ENCODE measurements at regions not wholly inside any gene's neighbourhood (a gene's known extent, or its start where the extent isn't known, plus 50 kb on each side); places are given as distances from the start of the nearest gene placed in this dataset.

DNA sequence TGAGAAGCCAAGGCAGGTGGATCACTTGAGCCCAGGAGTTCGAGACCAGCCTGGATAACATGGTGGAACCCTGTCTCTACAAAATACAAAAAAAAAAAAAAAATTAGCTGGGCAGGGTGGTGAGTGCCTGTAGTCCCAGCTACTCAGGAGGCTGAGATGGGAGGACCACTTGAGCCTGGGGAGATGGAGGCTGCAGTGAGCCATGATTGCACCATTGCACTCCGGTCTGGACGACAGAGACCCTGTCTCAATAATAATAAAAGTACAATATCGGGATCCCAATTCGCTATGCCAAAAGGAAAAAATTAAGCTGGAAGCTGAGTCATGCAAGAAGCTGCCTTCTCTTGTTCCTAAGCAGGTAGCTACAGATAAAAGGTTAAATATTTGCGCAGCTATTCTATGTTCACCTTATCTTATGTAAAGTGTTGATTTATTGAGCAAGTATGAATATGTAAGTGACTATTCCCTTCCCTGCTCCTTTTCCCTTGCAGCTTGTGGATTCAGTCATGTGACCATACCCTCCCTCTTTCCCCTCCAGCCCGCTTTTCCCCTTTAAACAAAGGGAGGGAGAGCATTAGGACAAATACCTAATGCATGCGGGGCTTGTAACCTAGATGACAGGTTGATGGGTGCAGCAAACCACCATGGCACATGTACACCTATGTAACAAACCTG, 112.0 kb downstream of the LITAF start:
- no peak overlapping the region for H3K4me2 ChIP-seq (ENCODE audit: insufficient read depth, low read length)

DNA sequence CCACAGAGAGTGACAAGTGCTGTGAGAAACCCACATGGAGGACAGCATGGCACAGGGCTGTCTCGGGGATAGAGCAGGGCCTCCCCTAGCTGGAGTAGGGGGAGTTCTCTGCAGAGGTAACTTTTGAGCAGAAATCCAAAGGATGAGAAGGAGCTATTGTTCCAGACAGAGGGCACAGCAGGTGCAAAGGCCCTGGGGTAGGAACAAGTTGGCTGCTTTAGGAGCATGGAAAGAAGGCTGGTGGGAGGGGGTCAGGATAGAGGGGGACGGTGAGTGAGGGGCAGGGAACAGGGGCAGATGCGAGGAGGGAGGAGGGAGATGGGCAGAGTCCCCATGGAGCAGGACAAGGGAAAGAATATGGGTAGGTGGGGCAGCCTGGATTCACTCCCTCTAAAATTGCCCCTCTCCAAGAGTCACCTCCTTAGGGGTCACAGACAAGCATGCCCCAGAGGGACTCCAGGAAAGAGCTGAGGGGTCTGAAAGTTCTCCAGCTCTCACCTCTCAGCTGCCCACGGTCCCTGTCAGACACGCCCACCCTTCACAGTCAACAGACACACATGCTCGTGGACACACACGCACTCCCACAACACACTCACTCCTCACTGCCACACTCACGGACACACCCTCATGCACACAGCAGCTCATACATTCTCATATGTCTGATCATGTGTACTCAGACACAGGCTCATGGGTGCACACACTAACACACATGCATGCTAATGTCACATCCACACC, 110.7 kb downstream of the LITAF start:
- Histone ChIP-seq H4K20me1 (ENCODE audit: insufficient read depth, low read length) (no peaks in the 10 kb centered on the region), H3K27ac (ENCODE audit: low read depth, low read length) (no peak overlapping the region), H3K4me2 (ENCODE audit: insufficient read depth, low read length) (no peak overlapping the region), H3K27me3 (ENCODE audit: insufficient read depth, low read length) (no peaks in the 10 kb centered on the region), H2AFZ (ENCODE audit: low read length) (no peak overlapping the region), H3K4me3 (ENCODE audit: insufficient read depth, low read length) (no peak overlapping the region), H3K4me1 (ENCODE audit: insufficient read depth, low read length) (no peaks in the 10 kb centered on the region), H3K36me3 (ENCODE audit: insufficient read depth, low read length) (no peaks in the 10 kb centered on the region), H3K79me2 (ENCODE audit: insufficient read depth, low read length) (no peaks in the 10 kb centered on the region), H3K9me3 (ENCODE audit: low read depth, low read length) (no peaks in the 10 kb centered on the region)
- no peak for DNase-seq (ENCODE audit: insufficient read length, low spot score, missing footprints)
- TF ChIP-seq CTCF (IDR thresholded peaks at IDR 0.05; ENCODE audit: extremely low read depth, low read depth, low read length): no peak

More for the DNA sequence above, 112.0 kb downstream of the LITAF start:
- Histone ChIP-seq H3K27me3 (ENCODE audit: insufficient read depth, low read length) (no peaks in the 10 kb centered on the region), H3K27ac (ENCODE audit: low read depth, low read length) (no peak overlapping the region), H3K9me3 (ENCODE audit: low read depth, low read length) (no peaks in the 10 kb centered on the region), H2AFZ (ENCODE audit: low read length) (no peak overlapping the region), H3K36me3 (ENCODE audit: insufficient read depth, low read length) (no peaks in the 10 kb centered on the region), H3K4me3 (ENCODE audit: insufficient read depth, low read length) (no peak overlapping the region), H3K4me1 (ENCODE audit: insufficient read depth, low read length) (no peaks in the 10 kb centered on the region), H4K20me1 (ENCODE audit: insufficient read depth, low read length) (no peaks in the 10 kb centered on the region), H3K79me2 (ENCODE audit: insufficient read depth, low read length) (no peaks in the 10 kb centered on the region)
- no peak for DNase-seq (ENCODE audit: insufficient read length, low spot score, missing footprints)
- no peak for TF ChIP-seq CTCF (IDR thresholded peaks at IDR 0.05; ENCODE audit: extremely low read depth, low read depth, low read length)

DNA sequence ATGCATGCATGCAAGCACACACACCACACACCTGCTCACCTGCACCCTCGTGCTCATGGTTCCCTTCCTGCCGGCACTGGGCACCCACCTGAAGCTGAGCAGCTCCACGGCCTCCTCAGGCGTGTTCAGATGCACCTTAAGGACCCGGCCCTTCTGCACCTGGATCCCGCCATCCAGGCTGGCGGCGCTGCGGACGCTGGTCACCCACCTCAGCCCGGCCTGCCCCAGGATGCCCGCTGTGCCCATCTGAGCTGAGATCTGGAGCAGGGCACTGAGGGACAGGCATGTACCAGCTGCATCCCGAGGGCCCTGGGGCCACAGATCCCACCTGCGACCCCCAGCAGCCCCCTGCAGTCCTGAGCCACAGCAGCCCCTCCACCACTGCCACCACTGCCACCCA, 110.0 kb downstream of the LITAF start:
- no peak for TF ChIP-seq CTCF (IDR thresholded peaks at IDR 0.05; ENCODE audit: extremely low read depth, low read depth, low read length)
- Histone ChIP-seq H4K20me1 (ENCODE audit: insufficient read depth, low read length) (no peaks in the 10 kb centered on the region), H3K4me2 (ENCODE audit: insufficient read depth, low read length) (no peak overlapping the region), H3K27ac (ENCODE audit: low read depth, low read length) (no peak overlapping the region), H3K79me2 (ENCODE audit: insufficient read depth, low read length) (no peaks in the 10 kb centered on the region), H3K4me3 (ENCODE audit: insufficient read depth, low read length) (no peak overlapping the region), H3K36me3 (ENCODE audit: insufficient read depth, low read length) (no peaks in the 10 kb centered on the region), H2AFZ (ENCODE audit: low read length) (no peak overlapping the region), H3K4me1 (ENCODE audit: insufficient read depth, low read length) (no peaks in the 10 kb centered on the region), H3K27me3 (ENCODE audit: insufficient read depth, low read length) (no peaks in the 10 kb centered on the region), H3K9me3 (ENCODE audit: low read depth, low read length) (no peaks in the 10 kb centered on the region)
- DNase-seq (ENCODE audit: insufficient read length, low spot score, missing footprints): no peak

DNA sequence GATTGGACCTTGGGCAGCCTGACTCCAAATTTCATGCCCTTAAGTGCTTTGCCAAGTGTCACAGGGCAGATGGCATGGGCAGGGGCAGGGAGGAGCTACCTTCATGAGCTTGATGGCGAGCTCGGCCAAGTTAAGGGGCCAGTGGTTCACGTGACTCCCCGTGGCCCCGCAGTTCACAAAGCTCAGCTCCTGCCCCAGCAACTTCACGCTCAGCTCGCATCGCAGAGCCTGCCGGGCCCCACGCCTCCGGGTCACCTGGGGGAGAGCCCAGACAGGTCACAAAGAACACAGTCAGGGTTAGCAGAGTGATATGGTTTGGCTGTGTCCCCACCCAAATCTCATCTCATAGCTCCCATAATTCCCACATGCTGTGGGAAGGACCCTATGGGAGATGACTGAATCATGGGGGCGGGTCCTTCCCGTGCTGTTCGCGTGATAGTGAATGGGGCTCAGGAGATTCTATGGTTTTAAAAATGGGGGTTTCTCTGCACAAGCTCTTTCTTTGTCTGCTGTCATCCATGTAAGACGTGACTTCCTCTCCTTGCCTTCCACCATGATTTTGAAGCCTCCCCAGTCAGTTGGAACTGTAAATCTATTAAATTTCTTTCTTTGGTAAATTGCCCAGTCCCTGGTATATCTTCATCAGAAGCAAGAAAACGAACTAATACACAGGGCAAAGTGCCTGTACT, 108.1 kb downstream of the LITAF start:
- H3K79me2 ChIP-seq (ENCODE audit: insufficient read depth, low read length): no peaks in the 10 kb centered on the region
- no peak for DNase-seq (ENCODE audit: insufficient read length, low spot score, missing footprints)
- H4K20me1 ChIP-seq (ENCODE audit: insufficient read depth, low read length): no peaks in the 10 kb centered on the region
- H3K27me3 ChIP-seq (ENCODE audit: insufficient read depth, low read length): no peaks in the 10 kb centered on the region
- no peak overlapping the region for H2AFZ ChIP-seq (ENCODE audit: low read length)
- no peaks in the 10 kb centered on the region for H3K4me1 ChIP-seq (ENCODE audit: insufficient read depth, low read length)
- H3K27ac ChIP-seq (ENCODE audit: low read depth, low read length): no peak overlapping the region
- H3K36me3 ChIP-seq (ENCODE audit: insufficient read depth, low read length): no peaks in the 10 kb centered on the region
- H3K9me3 ChIP-seq (ENCODE audit: low read depth, low read length): no peaks in the 10 kb centered on the region
- no peak overlapping the region for H3K4me2 ChIP-seq (ENCODE audit: insufficient read depth, low read length)
- no peak for TF ChIP-seq CTCF (IDR thresholded peaks at IDR 0.05; ENCODE audit: extremely low read depth, low read depth, low read length)
- no peak overlapping the region for H3K4me3 ChIP-seq (ENCODE audit: insufficient read depth, low read length)
